GM21529 (cell line): ENCODE measurements at regions not wholly inside any gene's neighbourhood (a gene's known extent, or its start where the extent isn't known, plus 50 kb on each side); places are given as distances from the start of the nearest gene placed in this dataset.

ENCODE experiments used
- ATAC-seq: cut with Tn5 transposase; IDR thresholded peaks from one replicate; pipeline ENCODE4 v1.9.1; 2021; ENCODE audit not compliant: unreplicated experiment

DNA sequence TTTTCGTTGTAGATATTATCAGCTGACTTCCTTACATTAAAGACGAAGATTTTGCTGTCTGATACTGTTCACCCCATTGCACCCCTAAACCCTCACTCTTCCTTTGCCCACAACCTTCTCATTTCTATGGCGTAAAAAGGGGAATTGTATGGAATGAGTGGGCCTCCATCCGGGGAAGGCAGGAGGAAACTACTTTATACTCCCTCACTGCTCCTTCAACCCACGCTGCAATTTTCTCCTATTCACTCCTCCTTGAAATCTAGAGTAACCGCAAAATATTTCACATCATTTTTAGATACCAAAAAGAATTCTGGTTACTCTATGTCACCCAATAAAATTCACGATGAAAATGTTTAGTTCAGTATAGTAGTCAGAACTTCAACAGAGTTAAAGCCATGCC lies 330.8 kb downstream of the DIRAS2 start:
- ATAC-seq = no peak

DNA sequence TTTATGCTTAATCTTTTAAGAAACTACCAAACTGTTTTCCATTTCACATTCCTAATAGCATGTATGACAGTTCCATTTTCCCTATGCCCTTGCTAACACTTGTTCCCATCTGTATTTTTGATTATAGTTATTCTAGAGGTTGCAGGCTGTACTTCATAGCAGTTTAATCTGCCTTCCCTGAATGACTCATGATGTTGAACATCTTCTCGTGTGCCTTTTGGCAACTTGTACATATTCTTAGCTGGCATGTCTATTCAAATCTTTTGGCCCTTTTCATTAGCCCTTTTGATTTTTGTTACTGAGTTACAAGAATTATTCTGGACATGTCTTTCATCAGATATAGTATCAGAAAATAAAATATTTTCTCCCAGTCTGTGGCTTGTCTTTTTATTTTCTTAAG lies 320.3 kb downstream of the DIRAS2 start:
- ATAC-seq = no peak

- no peak for ATAC-seq
These were observed 316.5 kb downstream of the DIRAS2 start for GRCh38 chr9:90325913-90326653.

DNA sequence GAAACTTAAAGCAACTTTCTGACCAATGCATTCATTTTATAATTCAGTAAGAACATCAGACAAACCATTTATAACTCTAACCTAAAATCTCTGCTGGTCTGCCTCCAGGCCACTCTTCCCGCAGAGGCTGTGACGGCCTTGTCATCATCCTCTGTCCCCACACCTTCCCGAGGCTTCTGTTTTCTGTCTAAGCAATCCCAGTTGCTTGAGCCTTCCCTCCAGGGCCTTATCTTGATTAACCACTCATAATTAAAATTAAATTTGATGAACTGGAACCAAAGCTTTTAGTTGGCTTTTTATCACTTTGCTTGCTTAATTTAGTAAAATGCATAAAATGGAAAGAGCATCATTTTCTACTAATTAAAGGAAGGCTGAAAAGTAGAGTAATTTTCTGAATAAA lies 312.4 kb downstream of the DIRAS2 start:
- ATAC-seq = no peak

GRCh38 chr9:90331826-90332575 lies 310.6 kb downstream of the DIRAS2 start:
- no peak for ATAC-seq

DNA sequence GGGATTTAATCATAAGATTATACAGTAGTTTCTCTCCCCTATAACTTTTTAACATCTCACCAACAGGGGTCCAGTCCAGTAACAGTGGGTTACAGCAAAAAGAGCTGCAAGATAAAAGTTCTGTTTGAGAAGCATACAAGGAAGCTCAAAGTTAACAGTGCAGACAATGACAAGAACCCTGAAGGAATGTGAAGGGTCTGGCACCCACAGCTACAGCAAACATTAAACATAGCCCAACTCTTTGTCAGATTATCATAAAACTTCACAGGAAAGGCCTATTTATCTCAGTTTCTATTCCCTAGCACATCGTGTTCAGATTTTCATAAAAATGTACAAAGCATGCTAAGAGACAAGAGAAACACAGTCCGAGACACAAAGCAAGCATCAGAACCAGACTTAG lies 309.4 kb downstream of the DIRAS2 start:
- no peak for ATAC-seq

- ATAC-seq = no peak
These were observed 302.2 kb downstream of the DIRAS2 start for GRCh38 chr9:90340421-90340820.

DNA sequence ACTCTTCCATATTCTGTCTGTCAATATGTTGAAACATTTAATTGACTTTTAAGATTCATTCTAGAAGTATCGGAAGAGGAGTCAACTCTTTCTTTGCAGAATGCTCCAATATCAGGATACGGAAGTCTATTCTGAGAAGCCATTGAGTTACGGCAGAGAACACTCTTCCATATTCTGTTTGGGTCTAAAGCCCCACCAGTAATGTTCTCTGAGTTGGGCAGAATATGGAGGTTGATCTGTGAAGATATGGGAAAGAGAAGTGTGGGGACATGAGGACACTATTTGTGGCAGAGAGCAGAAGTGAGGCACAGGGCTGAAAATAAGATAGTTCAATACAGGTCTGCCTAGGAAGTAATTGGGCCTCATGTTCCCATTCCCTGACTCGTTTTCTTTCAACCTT lies 300.0 kb downstream of the DIRAS2 start:
- no peak for ATAC-seq

- no peak for ATAC-seq
These were observed 299.3 kb downstream of the DIRAS2 start for GRCh38 chr9:90343366-90343765.

- no peak for ATAC-seq
These were observed 298.6 kb downstream of the DIRAS2 start for GRCh38 chr9:90343991-90344390.

DNA sequence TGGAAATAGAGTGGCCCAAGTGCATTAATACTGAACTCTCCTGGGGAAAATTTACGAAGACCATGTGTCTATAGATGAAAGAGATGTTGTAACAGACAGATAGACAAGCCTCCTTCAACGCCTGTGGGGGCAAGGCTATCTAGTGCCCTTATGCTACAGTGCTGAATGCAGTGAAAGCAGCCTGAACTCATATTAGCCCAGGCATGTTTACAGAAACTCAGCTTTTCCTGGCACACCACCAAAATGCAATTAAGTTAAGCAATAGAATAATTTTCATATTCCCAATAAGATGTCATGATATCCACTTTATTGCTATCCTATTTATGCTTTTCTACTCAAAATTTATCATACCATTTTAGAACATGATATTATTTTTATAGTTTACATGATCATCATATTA lies 277.0 kb downstream of the DIRAS2 start:
- no peak for ATAC-seq

GRCh38 chr9:90368241-90368640 lies 274.4 kb downstream of the DIRAS2 start:
- ATAC-seq = no peak

- ATAC-seq = no peak
These were observed 273.7 kb downstream of the DIRAS2 start for GRCh38 chr9:90368928-90369327.

GRCh38 chr9:90379771-90380170 lies 262.9 kb downstream of the DIRAS2 start:
- no peak for ATAC-seq

DNA sequence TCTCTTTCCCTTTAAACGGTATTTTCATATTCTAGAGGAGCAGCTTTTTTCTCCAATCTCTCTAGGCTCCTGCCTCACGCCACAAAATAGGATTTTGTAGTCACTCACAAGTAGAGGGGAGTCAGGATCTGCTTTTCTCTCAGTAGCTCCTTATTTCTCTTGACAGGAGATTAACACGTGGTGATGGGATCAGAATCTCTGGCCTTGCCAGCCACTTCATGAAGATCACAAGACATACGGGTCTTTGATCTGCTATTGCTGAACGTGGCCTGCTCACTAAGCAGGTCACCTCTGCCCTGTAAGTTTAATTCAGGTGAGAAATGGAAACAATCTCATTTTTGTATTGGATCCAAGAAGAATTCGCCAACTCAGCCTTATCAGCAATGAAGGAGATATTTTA lies 257.5 kb downstream of the DIRAS2 start:
- ATAC-seq = no peak

- ATAC-seq = no peak
These were observed 249.1 kb downstream of the DIRAS2 start for GRCh38 chr9:90393365-90394152.

- ATAC-seq = no peak
These were observed 247.8 kb downstream of the DIRAS2 start for GRCh38 chr9:90394871-90395270.

DNA sequence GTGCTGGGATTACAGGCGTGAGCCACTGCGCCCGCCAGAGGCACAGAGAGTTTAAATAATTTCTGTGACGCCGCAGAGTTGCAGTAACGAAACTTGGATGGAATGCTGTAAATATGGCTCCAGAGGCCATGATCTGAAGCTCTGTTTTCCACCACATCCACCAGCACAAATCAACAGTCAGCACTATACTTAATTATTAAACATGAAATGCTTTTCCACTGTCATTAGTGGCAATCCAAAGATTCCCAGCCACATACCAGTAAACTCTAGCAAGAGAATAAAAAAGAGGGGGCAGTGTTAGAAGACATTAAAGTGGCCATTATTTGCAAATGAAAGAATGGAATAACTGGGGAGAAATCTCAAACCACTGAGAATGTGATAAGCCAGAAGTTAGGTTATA lies 242.5 kb downstream of the DIRAS2 start:
- ATAC-seq = no peak

GRCh38 chr9:90408659-90409058 lies 234.0 kb downstream of the DIRAS2 start:
- no peak for ATAC-seq

- no peak for ATAC-seq
These were observed 223.3 kb downstream of the DIRAS2 start for GRCh38 chr9:90419221-90419851.

- no peak for ATAC-seq
These were observed 222.4 kb downstream of the DIRAS2 start for GRCh38 chr9:90420211-90420610.
